ENCODE measurements at regions not wholly inside any gene's neighbourhood (a gene's known extent, or its start where the extent isn't known, plus 50 kb on each side); places are given as distances from the start of the nearest gene placed in this dataset.

DNA sequence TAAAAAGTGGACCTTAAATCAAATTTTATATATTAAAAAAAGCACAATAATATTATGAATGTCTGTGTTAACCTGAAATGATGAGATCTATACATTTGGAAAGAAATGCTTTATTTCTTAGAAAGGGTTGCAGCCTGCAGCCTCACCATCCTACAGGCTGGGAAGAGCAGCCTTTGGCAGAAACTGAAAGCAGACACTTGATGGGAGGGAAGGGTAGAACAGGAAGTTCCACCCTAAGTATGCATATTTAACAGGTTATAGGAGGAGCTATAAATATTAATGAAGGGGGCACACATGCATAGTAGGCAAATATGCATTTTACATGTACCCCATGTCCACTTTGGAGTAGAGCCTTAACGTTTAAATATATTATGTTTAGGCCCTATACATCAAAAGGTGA, 498.0 kb downstream of the FLRT2 start:
- BruUV-seq (replicated peaks), result no TSS peak
- CTCF ChIA-PET, result no interaction called here

More for the DNA sequence above, 498.0 kb downstream of the FLRT2 start:
- Histone ChIP-seq H3K27ac (ENCODE audit: insufficient read depth, low read depth, low read length) (no peak overlapping the region), H3K36me3 (ENCODE audit: control insufficient read depth in 2 of 2, extremely low read depth in 1 of 2, insufficient read depth in 2 of 2, low read length in 2 of 2) (no peaks in the 10 kb centered on the region), H4K20me1 (replicated peaks; ENCODE audit: control insufficient read depth, extremely low read depth, insufficient read depth, low read length) (no peaks in the 10 kb centered on the region), H3K79me2 (ENCODE audit: control insufficient read depth, insufficient read depth, low read length) (no peaks in the 10 kb centered on the region), H3K9me1 (replicated peaks; ENCODE audit: control insufficient read depth, extremely low read depth, insufficient read depth, low read length) (no peaks in the 10 kb centered on the region), H3K4me1 (ENCODE audit: control insufficient read depth, extremely low read depth, insufficient read depth, low read length) (no peaks in the 10 kb centered on the region), H3K4me2 (ENCODE audit: insufficient read depth, low read length) (no peak overlapping the region), H3K4me3 (replicated peaks in 1 of 3; ENCODE audit: insufficient read depth in 1 of 3, low read depth in 1 of 3, low read length in 3 of 3) (no peak overlapping the region), H3K9ac (replicated peaks; ENCODE audit: extremely low read depth, insufficient read depth, low read length) (no peak overlapping the region), H3K9me3 (replicated peaks; ENCODE audit: control insufficient read depth, insufficient read depth, low read length) (no peaks in the 10 kb centered on the region), H2AFZ (ENCODE audit: low read depth, low read length) (no peak overlapping the region), H3K27me3 (ENCODE audit: control insufficient read depth in 2 of 2, insufficient read depth in 2 of 2, low read length in 2 of 2) (no peaks in the 10 kb centered on the region)
- POLR2A ChIA-PET, result no interaction called here
- FAIRE-seq (no peak), DNase-seq (ENCODE audit: low read depth, low spot score) (no peak)
- TF ChIP-seq MYC (IDR thresholded peaks at IDR 0.05; ENCODE audit: low read depth, low read length), result no peak
- no peak for TF ChIP-seq CTCF (IDR thresholded peaks at IDR 0.05; ENCODE audit: extremely low read depth in 1 of 2, insufficient read depth in 1 of 2, low read depth in 1 of 2, low read length in 2 of 2)
- TF ChIP-seq MAX (IDR thresholded peaks at IDR 0.05; ENCODE audit: insufficient read depth, insufficient read length), result no peak
- no peak for TF ChIP-seq GATA2 (IDR thresholded peaks at IDR 0.05; ENCODE audit: insufficient read depth, insufficient read length, low read depth, low read length)
- no peak for TF ChIP-seq POLR2A (IDR thresholded peaks at IDR 0.05; ENCODE audit: low read depth, low read length)
- no peak for TF ChIP-seq JUN (IDR thresholded peaks at IDR 0.05; ENCODE audit: borderline replicate concordance, insufficient read depth, insufficient read length, low read depth)
- no peak for TF ChIP-seq FOS (IDR thresholded peaks at IDR 0.05; ENCODE audit: borderline replicate concordance, insufficient read depth, low read length)
- no peak for TF ChIP-seq POLR2AphosphoS5 (IDR thresholded peaks at IDR 0.05; ENCODE audit: insufficient read depth, low read depth, low read length)
- no peak for TF ChIP-seq EZH2 (IDR thresholded peaks at IDR 0.05; ENCODE audit: borderline replicate concordance, low read depth, low read length, severe bottlenecking)
- intact Hi-C loops (cut with micrococcal nuclease) (no loop called here), dilution Hi-C loops (cut with MboI; ENCODE audit: extremely low pct_ligation_motif_present, low sequenced_read_pairs) (no loop called here)
